ENCODE measurements at regions not wholly inside any gene's neighbourhood (a gene's known extent, or its start where the extent isn't known, plus 50 kb on each side); places are given as distances from the start of the nearest gene placed in this dataset.

DNA sequence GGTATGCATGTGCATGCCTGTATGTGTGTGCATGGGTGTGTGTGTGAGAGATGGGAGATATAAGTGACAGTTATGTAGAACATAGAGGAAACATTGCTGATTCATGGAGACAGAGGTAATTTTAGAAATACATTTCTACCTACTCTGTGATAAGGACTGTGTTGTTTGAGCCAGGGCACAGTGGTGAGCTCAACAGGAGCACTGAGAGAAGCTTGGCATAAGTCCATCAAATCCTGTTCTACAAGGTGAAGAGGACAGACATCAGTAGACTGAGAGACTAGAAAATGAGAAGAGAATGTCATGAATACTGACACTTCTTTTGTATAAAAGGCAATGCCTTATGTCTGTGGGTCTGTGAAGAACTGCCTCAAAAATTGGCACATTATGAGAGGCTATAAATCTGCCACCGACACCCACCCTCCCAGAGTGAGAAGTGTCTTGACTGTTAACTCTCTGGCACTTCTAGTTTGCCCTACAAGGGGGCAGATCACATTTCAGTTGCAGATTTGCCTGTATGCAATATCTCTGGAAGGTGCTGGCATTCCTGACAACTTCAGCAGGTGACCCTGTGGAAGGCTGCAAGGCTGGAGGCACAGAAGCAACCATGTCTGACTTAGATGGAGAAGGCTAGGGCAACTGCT is 962.3 kb upstream of the NRXN1 start:
- Histone ChIP-seq H3K4me1 (ENCODE audit: insufficient read depth) (peaks cover 34% of the 10 kb centered on the region), H3K27ac (peak overlapping the region; percentile 79), H3K4me2 (ENCODE audit: unreplicated experiment) (no peak overlapping the region), H3K36me3 (ENCODE audit: low read depth) (no peaks in the 10 kb centered on the region), H3K79me2 (ENCODE audit: insufficient read depth) (no peaks in the 10 kb centered on the region), H3K4me3 (no peak overlapping the region), H2AFZ (peak overlapping the region; percentile 24; the same call in 1 of the 2 replicates), H4K20me1 (ENCODE audit: insufficient read depth) (no peaks in the 10 kb centered on the region), H3K27me3 (replicated peaks; ENCODE audit: insufficient read depth) (no peaks in the 10 kb centered on the region), H3K9ac (no peak overlapping the region), H3K9me3 (ENCODE audit: low read depth) (no peaks in the 10 kb centered on the region), H3F3A (ENCODE audit: insufficient read depth) (peaks cover 32% of the 10 kb centered on the region), H3K9me2 (ENCODE audit: insufficient read depth) (no peaks in the 10 kb centered on the region)
- no peak for TF ChIP-seq EZH2phosphoT487 (IDR thresholded peaks at IDR 0.05; ENCODE audit: insufficient read depth, low read depth)
- no peak for TF ChIP-seq EZH2 (IDR thresholded peaks at IDR 0.05; ENCODE audit: insufficient read depth, poor library complexity, severe bottlenecking)
- no peak for DNase-seq
- in situ Hi-C loops (cut with MboI) = no loop called here
- WGBS, 2 experiments (ENCODE audit: low coverage in 1 of 2, low lambda C conversion rate in 2 of 2, missing lambda C conversion rate in 2 of 2) = 55 to 67% methylated on average over 1 of the region's 1 CpG

DNA sequence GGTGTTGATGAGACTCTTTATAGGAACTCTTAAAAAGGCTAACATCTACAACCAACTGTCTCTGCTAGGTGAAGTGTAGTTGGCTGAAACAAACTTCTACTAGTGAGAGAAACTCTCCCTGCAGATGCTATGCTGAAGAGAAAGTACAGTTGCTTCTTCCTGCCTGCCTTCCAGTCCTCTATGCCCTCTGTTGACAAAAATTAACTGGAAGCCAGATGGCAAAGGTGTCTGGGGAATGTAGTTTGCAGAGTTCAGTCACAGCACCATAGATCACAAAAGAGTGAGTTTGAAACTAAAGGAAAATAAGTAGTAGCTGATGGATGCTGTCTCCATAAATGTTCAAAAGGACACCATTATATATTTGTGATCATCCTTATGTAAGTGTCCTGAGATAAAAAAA is 958.8 kb upstream of the NRXN1 start:
- no peaks in the 10 kb centered on the region for H3K36me3 ChIP-seq (ENCODE audit: low read depth)
- in situ Hi-C loops (cut with MboI) = no loop called here
- no peak overlapping the region for H3K4me3 ChIP-seq
- H3K4me1 ChIP-seq (ENCODE audit: insufficient read depth) = peaks cover 18% of the 10 kb centered on the region
- TF ChIP-seq EZH2 (IDR thresholded peaks at IDR 0.05; ENCODE audit: insufficient read depth, poor library complexity, severe bottlenecking) (no peak), EZH2phosphoT487 (IDR thresholded peaks at IDR 0.05; ENCODE audit: insufficient read depth, low read depth) (no peak)
- H3F3A ChIP-seq (ENCODE audit: insufficient read depth) = peaks cover 15% of the 10 kb centered on the region
- H4K20me1 ChIP-seq (ENCODE audit: insufficient read depth) = no peaks in the 10 kb centered on the region
- H3K4me2 ChIP-seq (ENCODE audit: unreplicated experiment) = no peak overlapping the region
- no peak overlapping the region for H3K27ac ChIP-seq
- H2AFZ ChIP-seq = peak overlapping the region; percentile 27; the same call in 1 of the 2 replicates
- H3K9me2 ChIP-seq (ENCODE audit: insufficient read depth) = no peaks in the 10 kb centered on the region
- no peaks in the 10 kb centered on the region for H3K9me3 ChIP-seq (ENCODE audit: low read depth)
- DNase-seq = no peak
- H3K9ac ChIP-seq = no peak overlapping the region
- no peaks in the 10 kb centered on the region for H3K27me3 ChIP-seq (replicated peaks; ENCODE audit: insufficient read depth)
- H3K79me2 ChIP-seq (ENCODE audit: insufficient read depth) = no peaks in the 10 kb centered on the region

DNA sequence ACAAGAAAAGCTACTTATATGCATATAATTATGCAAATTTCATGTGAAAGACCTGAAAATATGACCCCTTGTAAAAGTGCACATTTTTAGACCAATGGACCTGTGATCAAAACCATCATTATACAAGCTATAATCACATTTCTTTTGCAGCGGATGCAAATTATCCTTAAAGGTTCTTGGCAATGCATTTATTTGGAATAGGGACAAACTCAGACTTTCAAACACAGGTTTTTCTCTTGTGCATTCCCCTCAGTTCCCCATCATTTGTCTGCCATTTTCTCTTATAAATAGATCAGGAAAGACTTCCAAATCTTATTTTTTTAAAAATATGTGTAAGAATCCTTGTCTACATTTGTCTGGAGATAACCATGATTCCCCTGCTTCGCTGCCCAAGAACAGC is 954.2 kb upstream of the NRXN1 start:
- Histone ChIP-seq H2AFZ (no peak overlapping the region), H3K9ac (no peak overlapping the region), H3K27me3 (replicated peaks; ENCODE audit: insufficient read depth) (no peaks in the 10 kb centered on the region), H3K79me2 (ENCODE audit: insufficient read depth) (no peaks in the 10 kb centered on the region), H4K20me1 (ENCODE audit: insufficient read depth) (no peaks in the 10 kb centered on the region), H3K4me3 (no peak overlapping the region), H3F3A (ENCODE audit: insufficient read depth) (no peaks in the 10 kb centered on the region), H3K27ac (no peak overlapping the region), H3K36me3 (ENCODE audit: low read depth) (no peaks in the 10 kb centered on the region), H3K4me1 (ENCODE audit: insufficient read depth) (0 out of 2 replicates have a peak, but pooled peaks cover 4% of the 10 kb centered on the region), H3K9me3 (ENCODE audit: low read depth) (no peaks in the 10 kb centered on the region), H3K4me2 (ENCODE audit: unreplicated experiment) (no peak overlapping the region), H3K9me2 (ENCODE audit: insufficient read depth) (no peaks in the 10 kb centered on the region)
- in situ Hi-C loops (cut with MboI) = no loop called here
- 58 to 64% methylated on average over 2 of the region's 2 CpGs for WGBS, 2 experiments (ENCODE audit: low coverage in 1 of 2, low lambda C conversion rate in 2 of 2, missing lambda C conversion rate in 2 of 2)
- TF ChIP-seq EZH2phosphoT487 (IDR thresholded peaks at IDR 0.05; ENCODE audit: insufficient read depth, low read depth) (no peak), EZH2 (IDR thresholded peaks at IDR 0.05; ENCODE audit: insufficient read depth, poor library complexity, severe bottlenecking) (no peak)
- no peak for DNase-seq

DNA sequence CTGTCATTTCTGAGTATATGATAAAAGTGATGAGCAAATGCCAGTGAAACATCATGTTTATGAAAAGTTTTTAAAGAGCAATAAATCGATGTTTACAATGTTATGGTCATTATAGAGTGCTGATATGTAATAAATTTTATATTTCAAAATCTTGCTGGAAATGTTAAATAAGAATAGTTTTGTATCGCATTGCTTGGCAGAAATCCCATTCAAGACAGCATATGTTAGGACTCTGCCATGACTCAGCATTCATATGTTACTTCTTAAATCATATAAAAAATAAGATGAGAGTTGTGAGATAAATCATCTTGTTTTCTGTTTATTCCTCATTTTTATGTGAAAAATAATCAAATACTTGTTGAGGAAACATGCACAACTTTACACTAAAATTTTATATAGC is 949.9 kb upstream of the NRXN1 start:
- TF ChIP-seq EZH2 (IDR thresholded peaks at IDR 0.05; ENCODE audit: insufficient read depth, poor library complexity, severe bottlenecking) = no peak
- in situ Hi-C loops (cut with MboI) = no loop called here
- Histone ChIP-seq H3K4me3 (no peak overlapping the region), H4K20me1 (ENCODE audit: insufficient read depth) (no peaks in the 10 kb centered on the region), H3K4me2 (ENCODE audit: unreplicated experiment) (no peak overlapping the region), H3K36me3 (ENCODE audit: low read depth) (no peaks in the 10 kb centered on the region), H3K27me3 (replicated peaks; ENCODE audit: insufficient read depth) (no peaks in the 10 kb centered on the region), H3K27ac (no peak overlapping the region), H3K9me2 (ENCODE audit: insufficient read depth) (no peaks in the 10 kb centered on the region), H2AFZ (no peak overlapping the region), H3K4me1 (ENCODE audit: insufficient read depth) (peaks cover 5% of the 10 kb centered on the region; the same call in 1 of the 2 replicates), H3K9me3 (ENCODE audit: low read depth) (no peaks in the 10 kb centered on the region), H3K9ac (no peak overlapping the region), H3F3A (ENCODE audit: insufficient read depth) (no peaks in the 10 kb centered on the region), H3K79me2 (ENCODE audit: insufficient read depth) (no peaks in the 10 kb centered on the region)
- WGBS, 2 experiments (ENCODE audit: low coverage in 1 of 2, low lambda C conversion rate in 2 of 2, missing lambda C conversion rate in 2 of 2) = 40 to 42% methylated on average over 2 of the region's 2 CpGs
- peak; percentile 41 for DNase-seq

- Histone ChIP-seq H3K36me3 (ENCODE audit: low read depth) (no peaks in the 10 kb centered on the region), H3K4me1 (ENCODE audit: insufficient read depth) (peaks cover 7% of the 10 kb centered on the region; the same call in 1 of the 2 replicates), H2AFZ (no peak overlapping the region; the same call in 1 of the 2 replicates), H3K79me2 (ENCODE audit: insufficient read depth) (no peaks in the 10 kb centered on the region), H3K9me3 (ENCODE audit: low read depth) (no peaks in the 10 kb centered on the region), H3K27me3 (replicated peaks; ENCODE audit: insufficient read depth) (no peaks in the 10 kb centered on the region), H3K4me3 (no peak overlapping the region), H4K20me1 (ENCODE audit: insufficient read depth) (no peaks in the 10 kb centered on the region), H3F3A (ENCODE audit: insufficient read depth) (no peaks in the 10 kb centered on the region), H3K4me2 (ENCODE audit: unreplicated experiment) (no peak overlapping the region), H3K9ac (no peak overlapping the region), H3K27ac (no peak overlapping the region), H3K9me2 (ENCODE audit: insufficient read depth) (no peaks in the 10 kb centered on the region)
- no peak for DNase-seq
- 25 to 30% methylated on average over 2 of the region's 2 CpGs for WGBS, 2 experiments (ENCODE audit: low coverage in 1 of 2, low lambda C conversion rate in 2 of 2, missing lambda C conversion rate in 2 of 2)
- in situ Hi-C loops (cut with MboI) = no loop called here
- TF ChIP-seq EZH2phosphoT487 (IDR thresholded peaks at IDR 0.05; ENCODE audit: insufficient read depth, low read depth) = no peak
- no peak for TF ChIP-seq EZH2 (IDR thresholded peaks at IDR 0.05; ENCODE audit: insufficient read depth, poor library complexity, severe bottlenecking)
These were observed 944.7 kb upstream of the NRXN1 start for GRCh38 chr2:51976623-51977022.

Data from GM23248 (cell line).